OCI-LY7 (cell line): ENCODE measurements at regions not wholly inside any gene's neighbourhood (a gene's known extent, or its start where the extent isn't known, plus 50 kb on each side); places are given as distances from the start of the nearest gene placed in this dataset.

Experiments
- CTCF ChIP-seq: fragments of 200-600 bp; sonication (generic); conservative IDR thresholded peaks from 2 replicates; pipeline ENCODE4 v1.5.1; 2014; ENCODE audit warnings: mild to moderate bottlenecking, antibody characterized with exemption, low read length, moderate library complexity, mixed read lengths
- EZH2phosphoT487 ChIP-seq: fragments of 200-600 bp; sonication (generic); IDR thresholded peaks from 2 replicates; pipeline ENCODE4 v1.6.1; 2018; ENCODE audit warnings: low read depth, borderline replicate concordance, mild to moderate bottlenecking, mixed run types, antibody characterized with exemption, low read length, moderate library complexity, mixed read lengths

GRCh38 chr13:20312292-20312691, 80.2 kb upstream of the GJB6 start:
- no peak for TF ChIP-seq CTCF
- no peak for TF ChIP-seq EZH2phosphoT487
